Thyroid gland (tissue), 4 donors: ENCODE measurements at regions not wholly inside any gene's neighbourhood (a gene's known extent, or its start where the extent isn't known, plus 50 kb on each side); places are given as distances from the start of the nearest gene placed in this dataset.

Experiments used
- CTCF ChIP-seq, 6 experiments: fragments of 200-600 bp in 3 of 6; fragments of 450-650 bp in 3 of 6; sonication (generic) in 3 of 6; IDR thresholded peaks; one replicate each; pipeline ENCODE4 v1.5.1; 2016 to 2019; ENCODE audit warnings: antibody characterized with exemption in 6 of 6, mild to moderate bottlenecking in 2 of 6, inconsistent platforms in 1 of 6, moderate library complexity in 1 of 6
- POLR2A ChIP-seq, 2 donors: fragments of 450-650 bp; IDR thresholded peaks; one replicate each; pipeline ENCODE4 v1.6.1; 2017; ENCODE audit warnings: antibody characterized with exemption in 2 of 2, mild to moderate bottlenecking in 2 of 2, moderate library complexity in 1 of 2

DNA sequence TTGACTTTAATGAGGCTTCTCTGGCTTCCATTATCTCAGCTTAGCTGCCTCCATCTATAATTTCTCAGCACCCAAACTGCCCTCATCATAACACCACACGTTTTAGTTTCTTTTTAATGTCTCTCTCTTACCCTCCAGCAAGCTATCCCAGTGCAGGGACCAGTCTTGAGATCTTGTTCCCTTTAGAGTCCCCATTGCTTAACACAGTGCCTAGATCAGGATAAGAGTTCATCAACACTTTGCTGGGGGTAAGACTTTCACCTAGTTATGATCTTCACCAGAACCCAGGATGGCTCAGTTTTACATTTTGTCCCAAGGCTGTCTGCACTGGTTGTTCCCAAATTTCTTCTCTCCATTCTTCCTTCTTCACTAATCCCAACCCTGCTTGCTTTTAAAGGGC is 126.1 kb downstream of the OR2B2 start:
- TF ChIP-seq CTCF (IDR thresholded peaks at IDR 0.05) (no peak), POLR2A (IDR thresholded peaks at IDR 0.05) (no peak)
